ENCODE measurements at regions not wholly inside any gene's neighbourhood (a gene's known extent, or its start where the extent isn't known, plus 50 kb on each side); places are given as distances from the start of the nearest gene placed in this dataset.

DNA sequence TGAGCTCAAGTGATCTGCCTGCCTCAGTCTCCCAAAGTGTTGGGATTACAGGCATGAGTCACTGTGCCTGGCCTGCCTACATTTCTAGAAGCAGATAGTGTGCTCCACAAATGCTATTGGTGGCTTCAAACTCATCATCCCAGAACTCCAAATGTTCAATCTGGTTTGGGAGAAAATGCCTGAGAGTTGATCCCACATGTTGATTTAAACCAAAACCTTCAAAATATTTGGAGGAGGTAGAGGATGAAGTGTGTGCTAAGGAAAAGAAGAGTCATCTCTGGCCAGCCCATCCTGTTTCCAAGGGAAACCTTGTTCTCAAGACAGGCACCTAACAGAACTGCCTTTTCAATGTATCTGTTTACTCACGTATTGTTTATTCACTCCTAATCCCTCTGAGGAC, 55.4 kb upstream of the GRHL3 start:
- TF ChIP-seq, protein P1, sequence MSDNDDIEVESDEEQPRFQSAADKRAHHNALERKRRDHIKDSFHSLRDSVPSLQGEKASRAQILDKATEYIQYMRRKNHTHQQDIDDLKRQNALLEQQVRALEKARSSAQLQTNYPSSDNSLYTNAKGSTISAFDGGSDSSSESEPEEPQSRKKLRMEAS (IDR thresholded peaks at IDR 0.05), result no peak
- TF ChIP-seq, protein P2, sequence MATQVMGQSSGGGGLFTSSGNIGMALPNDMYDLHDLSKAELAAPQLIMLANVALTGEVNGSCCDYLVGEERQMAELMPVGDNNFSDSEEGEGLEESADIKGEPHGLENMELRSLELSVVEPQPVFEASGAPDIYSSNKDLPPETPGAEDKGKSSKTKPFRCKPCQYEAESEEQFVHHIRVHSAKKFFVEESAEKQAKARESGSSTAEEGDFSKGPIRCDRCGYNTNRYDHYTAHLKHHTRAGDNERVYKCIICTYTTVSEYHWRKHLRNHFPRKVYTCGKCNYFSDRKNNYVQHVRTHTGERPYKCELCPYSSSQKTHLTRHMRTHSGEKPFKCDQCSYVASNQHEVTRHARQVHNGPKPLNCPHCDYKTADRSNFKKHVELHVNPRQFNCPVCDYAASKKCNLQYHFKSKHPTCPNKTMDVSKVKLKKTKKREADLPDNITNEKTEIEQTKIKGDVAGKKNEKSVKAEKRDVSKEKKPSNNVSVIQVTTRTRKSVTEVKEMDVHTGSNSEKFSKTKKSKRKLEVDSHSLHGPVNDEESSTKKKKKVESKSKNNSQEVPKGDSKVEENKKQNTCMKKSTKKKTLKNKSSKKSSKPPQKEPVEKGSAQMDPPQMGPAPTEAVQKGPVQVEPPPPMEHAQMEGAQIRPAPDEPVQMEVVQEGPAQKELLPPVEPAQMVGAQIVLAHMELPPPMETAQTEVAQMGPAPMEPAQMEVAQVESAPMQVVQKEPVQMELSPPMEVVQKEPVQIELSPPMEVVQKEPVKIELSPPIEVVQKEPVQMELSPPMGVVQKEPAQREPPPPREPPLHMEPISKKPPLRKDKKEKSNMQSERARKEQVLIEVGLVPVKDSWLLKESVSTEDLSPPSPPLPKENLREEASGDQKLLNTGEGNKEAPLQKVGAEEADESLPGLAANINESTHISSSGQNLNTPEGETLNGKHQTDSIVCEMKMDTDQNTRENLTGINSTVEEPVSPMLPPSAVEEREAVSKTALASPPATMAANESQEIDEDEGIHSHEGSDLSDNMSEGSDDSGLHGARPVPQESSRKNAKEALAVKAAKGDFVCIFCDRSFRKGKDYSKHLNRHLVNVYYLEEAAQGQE (IDR thresholded peaks at IDR 0.05), result no peak
- TF ChIP-seq POLR2A (IDR thresholded peaks at IDR 0.05; ENCODE audit: low read length) (no peak), CTCF (IDR thresholded peaks at IDR 0.05) (no peak), JUN (IDR thresholded peaks at IDR 0.05) (no peak), EHMT2 (IDR thresholded peaks at IDR 0.05; ENCODE audit: low read depth) (no peak), HOXA7 (CRISPR knock-in tag; IDR thresholded peaks at IDR 0.05) (no peak), EP300 (IDR thresholded peaks at IDR 0.05) (no peak)
